ENCODE measurements at regions not wholly inside any gene's neighbourhood (a gene's known extent, or its start where the extent isn't known, plus 50 kb on each side); places are given as distances from the start of the nearest gene placed in this dataset.

DNA sequence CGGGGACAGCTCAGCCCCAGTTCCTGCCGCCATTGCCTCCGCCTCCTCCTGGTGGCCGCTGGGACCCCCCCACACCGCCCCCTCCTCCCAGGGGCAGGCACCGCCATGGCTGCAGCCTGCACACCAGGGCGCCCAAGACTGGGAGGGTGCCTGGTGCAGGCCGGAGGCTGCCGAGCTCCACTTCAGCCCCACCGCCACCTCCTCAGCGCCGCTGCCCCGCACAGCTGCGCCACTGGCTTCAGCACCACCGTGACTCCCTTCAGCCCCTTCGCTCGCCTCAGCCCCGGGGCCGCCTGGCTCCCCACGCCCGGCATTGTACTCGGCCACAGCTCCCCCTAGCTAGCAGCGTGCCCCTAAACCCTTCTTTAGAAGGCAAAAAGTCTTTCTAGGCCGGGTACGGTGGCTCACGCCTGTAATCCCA lies 131.1 kb downstream of the CRYBB2 start:
- H3K4me3 ChIP-seq (ENCODE audit: low read depth, low read length) = no peak overlapping the region
- no peak overlapping the region for H4K8ac ChIP-seq (ENCODE audit: low read depth, low read length)
- no peak overlapping the region for H2BK12ac ChIP-seq (ENCODE audit: low read length)
- no peaks in the 10 kb centered on the region for H3K4me1 ChIP-seq (ENCODE audit: control insufficient read depth in 1 of 2, insufficient read depth in 2 of 2, low read length in 2 of 2)
- H3K27ac ChIP-seq (ENCODE audit: low read depth, low read length) = no peak overlapping the region
- no peak overlapping the region for H4K91ac ChIP-seq (ENCODE audit: low read depth, low read length)
- no peak overlapping the region for H3K14ac ChIP-seq (ENCODE audit: low read length)
- peaks cover 24 to 26% of the 10 kb centered on the region in 2 experiments for H3K36me3 ChIP-seq (ENCODE audit: control insufficient read depth in 1 of 2, insufficient read depth in 2 of 2, low read length in 2 of 2)
- H4K12ac ChIP-seq (ENCODE audit: low read depth, low read length) = no peak overlapping the region
- no peaks in the 10 kb centered on the region for H3K27me3 ChIP-seq (ENCODE audit: insufficient read depth, low read length)
- no peak overlapping the region for H2AK5ac ChIP-seq (ENCODE audit: low read length)
- no peak overlapping the region for H2BK5ac ChIP-seq (ENCODE audit: low read depth, low read length, poor library complexity)
- no peak overlapping the region for H3K23ac ChIP-seq (ENCODE audit: low read length)
- H2BK120ac ChIP-seq (ENCODE audit: insufficient read depth, low read length, poor library complexity) = no peak overlapping the region
- no peak overlapping the region for H3K18ac ChIP-seq (ENCODE audit: low read length)
- no peak overlapping the region for H3K4ac ChIP-seq (ENCODE audit: low read depth, low read length)
- no peak overlapping the region for H2AFZ ChIP-seq (ENCODE audit: insufficient read depth, low read length, poor library complexity)
- WGBS (ENCODE audit: extremely low coverage, insufficient coverage, insufficient read length) = no CpG with 5 or more reads among the region's 26 CpGs
- no peak for DNase-seq
- no peak overlapping the region for H3K4me2 ChIP-seq (ENCODE audit: low read length)
- H3K9me3 ChIP-seq (ENCODE audit: insufficient read depth, low read depth, low read length) = peaks cover 13% of the 10 kb centered on the region
- no peak overlapping the region for H3K9ac ChIP-seq (ENCODE audit: low read length)
- no peaks in the 10 kb centered on the region for H3K79me1 ChIP-seq (ENCODE audit: low read length)
- H3K79me2 ChIP-seq (ENCODE audit: control insufficient read depth, insufficient read depth, low read length, poor library complexity) = no peaks in the 10 kb centered on the region

DNA sequence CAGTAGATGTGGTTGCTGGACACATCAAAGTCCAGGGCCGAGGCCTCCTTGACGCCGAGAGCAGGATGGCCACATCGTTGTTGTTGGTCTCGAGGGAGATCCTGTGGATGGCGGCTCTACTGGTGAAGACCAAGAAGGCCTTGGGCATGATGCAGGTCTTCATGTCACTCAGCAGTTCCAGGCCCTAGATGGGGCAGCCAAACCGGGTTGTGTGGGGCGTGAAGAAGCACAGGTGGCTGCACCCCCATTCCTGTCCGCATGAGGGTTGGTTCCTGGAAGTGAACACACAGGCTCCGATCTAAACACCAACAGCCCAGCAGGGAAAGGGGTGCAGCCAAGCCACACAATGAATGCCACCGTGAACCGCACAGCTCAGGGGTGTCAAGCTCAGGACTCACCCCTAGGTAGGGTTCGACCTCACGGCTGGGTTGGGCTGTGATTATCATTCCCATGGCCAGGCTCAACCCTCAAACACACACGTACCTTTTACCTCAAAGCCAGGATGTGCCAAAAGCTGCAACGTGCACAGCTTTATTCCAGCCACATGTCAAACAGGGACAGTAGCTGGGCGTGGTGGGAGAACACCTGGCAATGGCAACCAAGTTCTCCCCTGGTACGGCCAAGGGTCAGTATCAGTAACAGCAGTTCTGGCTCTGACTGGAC lies 132.3 kb downstream of the CRYBB2 start:
- no peak overlapping the region for H3K23ac ChIP-seq (ENCODE audit: low read length)
- peaks cover 13% of the 10 kb centered on the region for H3K9me3 ChIP-seq (ENCODE audit: insufficient read depth, low read depth, low read length)
- H4K12ac ChIP-seq (ENCODE audit: low read depth, low read length) = no peak overlapping the region
- H2BK12ac ChIP-seq (ENCODE audit: low read length) = no peak overlapping the region
- H3K18ac ChIP-seq (ENCODE audit: low read length) = no peak overlapping the region
- no peaks in the 10 kb centered on the region for H3K79me1 ChIP-seq (ENCODE audit: low read length)
- H3K4me3 ChIP-seq (ENCODE audit: low read depth, low read length) = no peak overlapping the region
- no CpG with 5 or more reads among the region's 18 CpGs for WGBS (ENCODE audit: extremely low coverage, insufficient coverage, insufficient read length)
- H3K4me2 ChIP-seq (ENCODE audit: low read length) = no peak overlapping the region
- H4K91ac ChIP-seq (ENCODE audit: low read depth, low read length) = no peak overlapping the region
- H3K4ac ChIP-seq (ENCODE audit: low read depth, low read length) = no peak overlapping the region
- no peak overlapping the region for H2BK5ac ChIP-seq (ENCODE audit: low read depth, low read length, poor library complexity)
- DNase-seq = no peak
- H3K79me2 ChIP-seq (ENCODE audit: control insufficient read depth, insufficient read depth, low read length, poor library complexity) = no peaks in the 10 kb centered on the region
- no peaks in the 10 kb centered on the region for H3K4me1 ChIP-seq (ENCODE audit: control insufficient read depth in 1 of 2, insufficient read depth in 2 of 2, low read length in 2 of 2)
- no peak overlapping the region for H3K14ac ChIP-seq (ENCODE audit: low read length)
- H3K9ac ChIP-seq (ENCODE audit: low read length) = no peak overlapping the region
- H2AK5ac ChIP-seq (ENCODE audit: low read length) = no peak overlapping the region
- H4K8ac ChIP-seq (ENCODE audit: low read depth, low read length) = no peak overlapping the region
- peaks cover 24 to 26% of the 10 kb centered on the region in 2 experiments for H3K36me3 ChIP-seq (ENCODE audit: control insufficient read depth in 1 of 2, insufficient read depth in 2 of 2, low read length in 2 of 2)
- no peak overlapping the region for H3K27ac ChIP-seq (ENCODE audit: low read depth, low read length)
- H2AFZ ChIP-seq (ENCODE audit: insufficient read depth, low read length, poor library complexity) = no peak overlapping the region
- H3K27me3 ChIP-seq (ENCODE audit: insufficient read depth, low read length) = no peaks in the 10 kb centered on the region
- no peak overlapping the region for H2BK120ac ChIP-seq (ENCODE audit: insufficient read depth, low read length, poor library complexity)

GRCh38 chr22:25352294-25352680 lies 132.8 kb downstream of the CRYBB2 start:
- H3K9ac ChIP-seq (ENCODE audit: low read length) = no peak overlapping the region
- WGBS (ENCODE audit: extremely low coverage, insufficient coverage, insufficient read length) = no CpG with 5 or more reads among the region's 8 CpGs

GRCh38 chr22:25353516-25354445 lies 134.3 kb downstream of the CRYBB2 start:
- H3K23ac ChIP-seq (ENCODE audit: low read length) = no peak overlapping the region
- no peak overlapping the region for H3K4me3 ChIP-seq (ENCODE audit: low read depth, low read length)
- no peak overlapping the region for H3K14ac ChIP-seq (ENCODE audit: low read length)
- no peak overlapping the region for H3K4ac ChIP-seq (ENCODE audit: low read depth, low read length)
- H2BK12ac ChIP-seq (ENCODE audit: low read length) = no peak overlapping the region
- H3K27me3 ChIP-seq (ENCODE audit: insufficient read depth, low read length) = no peaks in the 10 kb centered on the region
- H4K12ac ChIP-seq (ENCODE audit: low read depth, low read length) = no peak overlapping the region
- H2AK5ac ChIP-seq (ENCODE audit: low read length) = no peak overlapping the region
- no peak overlapping the region for H3K27ac ChIP-seq (ENCODE audit: low read depth, low read length)
- WGBS (ENCODE audit: extremely low coverage, insufficient coverage, insufficient read length) = no CpG with 5 or more reads among the region's 22 CpGs
- H3K36me3 ChIP-seq (ENCODE audit: control insufficient read depth in 1 of 2, insufficient read depth in 2 of 2, low read length in 2 of 2) = peaks cover 22 to 25% of the 10 kb centered on the region in 2 experiments
- no peak overlapping the region for H4K8ac ChIP-seq (ENCODE audit: low read depth, low read length)
- no peaks in the 10 kb centered on the region for H3K79me2 ChIP-seq (ENCODE audit: control insufficient read depth, insufficient read depth, low read length, poor library complexity)
- no peaks in the 10 kb centered on the region for H3K4me1 ChIP-seq (ENCODE audit: control insufficient read depth in 1 of 2, insufficient read depth in 2 of 2, low read length in 2 of 2)
- no peak overlapping the region for H4K91ac ChIP-seq (ENCODE audit: low read depth, low read length)
- no peak overlapping the region for H2BK120ac ChIP-seq (ENCODE audit: insufficient read depth, low read length, poor library complexity)
- no peak overlapping the region for H3K4me2 ChIP-seq (ENCODE audit: low read length)
- H2AFZ ChIP-seq (ENCODE audit: insufficient read depth, low read length, poor library complexity) = no peak overlapping the region
- no peak overlapping the region for H2BK5ac ChIP-seq (ENCODE audit: low read depth, low read length, poor library complexity)
- H3K18ac ChIP-seq (ENCODE audit: low read length) = no peak overlapping the region
- peaks cover 5% of the 10 kb centered on the region for H3K9me3 ChIP-seq (ENCODE audit: insufficient read depth, low read depth, low read length)
- DNase-seq = no peak
- H3K9ac ChIP-seq (ENCODE audit: low read length) = no peak overlapping the region
- H3K79me1 ChIP-seq (ENCODE audit: low read length) = no peaks in the 10 kb centered on the region

More at GRCh38 chr22:25352294-25352680, 132.8 kb downstream of the CRYBB2 start:
- Histone ChIP-seq H3K4me2 (ENCODE audit: low read length) (no peak overlapping the region), H3K27me3 (ENCODE audit: insufficient read depth, low read length) (no peaks in the 10 kb centered on the region), H2BK5ac (ENCODE audit: low read depth, low read length, poor library complexity) (no peak overlapping the region), H4K8ac (ENCODE audit: low read depth, low read length) (no peak overlapping the region), H3K36me3 (ENCODE audit: control insufficient read depth in 1 of 2, insufficient read depth in 2 of 2, low read length in 2 of 2) (peaks cover 23 to 24% of the 10 kb centered on the region in 2 experiments), H2AFZ (ENCODE audit: insufficient read depth, low read length, poor library complexity) (no peak overlapping the region), H3K18ac (ENCODE audit: low read length) (no peak overlapping the region), H3K79me2 (ENCODE audit: control insufficient read depth, insufficient read depth, low read length, poor library complexity) (no peaks in the 10 kb centered on the region), H4K12ac (ENCODE audit: low read depth, low read length) (no peak overlapping the region), H3K4me3 (ENCODE audit: low read depth, low read length) (no peak overlapping the region), H3K14ac (ENCODE audit: low read length) (no peak overlapping the region), H3K79me1 (ENCODE audit: low read length) (no peaks in the 10 kb centered on the region), H2BK120ac (ENCODE audit: insufficient read depth, low read length, poor library complexity) (no peak overlapping the region), H3K4ac (ENCODE audit: low read depth, low read length) (no peak overlapping the region), H3K9me3 (ENCODE audit: insufficient read depth, low read depth, low read length) (peaks cover 8% of the 10 kb centered on the region), H3K4me1 (ENCODE audit: control insufficient read depth in 1 of 2, insufficient read depth in 2 of 2, low read length in 2 of 2) (no peaks in the 10 kb centered on the region), H2AK5ac (ENCODE audit: low read length) (no peak overlapping the region), H2BK12ac (ENCODE audit: low read length) (no peak overlapping the region), H3K27ac (ENCODE audit: low read depth, low read length) (no peak overlapping the region), H4K91ac (ENCODE audit: low read depth, low read length) (no peak overlapping the region), H3K23ac (ENCODE audit: low read length) (no peak overlapping the region)
- no peak for DNase-seq

Data from trophoblast cell (in vitro differentiated cells and primary cell).